ENCODE measurements at regions not wholly inside any gene's neighbourhood (a gene's known extent, or its start where the extent isn't known, plus 50 kb on each side); places are given as distances from the start of the nearest gene placed in this dataset.
"Not testable (repeated sequence)": the region's sequence is repeated elsewhere in the genome, so short reads cannot be mapped to it uniquely, and the experiment has no call there.

- DNase-seq: no peak
Observed at GRCh38 chr2:8103085-8103708, 578.7 kb upstream of the ID2 start.

GRCh38 chr2:8107150-8107549 lies 574.7 kb upstream of the ID2 start:
- no peak for DNase-seq

- DNase-seq: no peak
Observed at GRCh38 chr2:8107621-8108378, 574.1 kb upstream of the ID2 start.

- no peak for DNase-seq
Observed at GRCh38 chr2:8110716-8111115, 571.1 kb upstream of the ID2 start.

- no peak for DNase-seq
Observed at GRCh38 chr2:8111193-8111592, 570.7 kb upstream of the ID2 start.

- DNase-seq: no peak
Observed at GRCh38 chr2:8115456-8115855, 566.4 kb upstream of the ID2 start.

GRCh38 chr2:8115966-8116365 lies 565.9 kb upstream of the ID2 start:
- no peak for DNase-seq

- no peak for DNase-seq
Observed at GRCh38 chr2:8116661-8117060, 565.2 kb upstream of the ID2 start.

GRCh38 chr2:8118940-8119781 lies 562.7 kb upstream of the ID2 start:
- DNase-seq: no peak

GRCh38 chr2:8119782-8120505 lies 561.9 kb upstream of the ID2 start:
- peak; percentile 40 to 49 for DNase-seq

GRCh38 chr2:8120506-8120860 lies 561.4 kb upstream of the ID2 start:
- no peak for DNase-seq

GRCh38 chr2:8121022-8121825 lies 560.6 kb upstream of the ID2 start:
- no peak for DNase-seq

- DNase-seq: no peak
Observed at GRCh38 chr2:8121826-8122513, 559.9 kb upstream of the ID2 start.

- DNase-seq: no peak
Observed at GRCh38 chr2:8122520-8122919, 559.3 kb upstream of the ID2 start.

GRCh38 chr2:8123464-8123863 lies 558.4 kb upstream of the ID2 start:
- no peak for DNase-seq

- DNase-seq: no peak
Observed at GRCh38 chr2:8125741-8126711, 555.8 kb upstream of the ID2 start.

GRCh38 chr2:8126783-8127182 lies 555.1 kb upstream of the ID2 start:
- DNase-seq: no peak

GRCh38 chr2:8131423-8131822 lies 550.4 kb upstream of the ID2 start:
- DNase-seq: not testable (repeated sequence)

- no peak for DNase-seq
Observed at GRCh38 chr2:8132351-8132831, 549.5 kb upstream of the ID2 start.

GRCh38 chr2:8132879-8133278 lies 549.0 kb upstream of the ID2 start:
- no peak for DNase-seq
